C4-2B (cell line): ENCODE measurements at regions not wholly inside any gene's neighbourhood (a gene's known extent, or its start where the extent isn't known, plus 50 kb on each side); places are given as distances from the start of the nearest gene placed in this dataset.

Experiments
- CTCF ChIP-seq: fragments of 450-650 bp; conservative IDR thresholded peaks from 2 replicates; pipeline ENCODE4 v1.5.1; 2017; ENCODE audit warnings: mild to moderate bottlenecking
- ZFX ChIP-seq: fragments of 450-650 bp; IDR thresholded peaks from 2 replicates; pipeline ENCODE4 v1.6.1; 2017

- TF ChIP-seq CTCF (no peak), ZFX (no peak)
Measured at GRCh38 chr2:114167799-114168198, 274.6 kb upstream of the DPP10 start.
